GM12878 (cell line): ENCODE measurements at regions not wholly inside any gene's neighbourhood (a gene's known extent, or its start where the extent isn't known, plus 50 kb on each side); places are given as distances from the start of the nearest gene placed in this dataset.
"Not testable (repeated sequence)": the region's sequence is repeated elsewhere in the genome, so short reads cannot be mapped to it uniquely, and the experiment has no call there.

Source experiments
- ATAC-seq: fragments of 200-7000 bp; cut with Tn5 transposase; 3 replicates; pipeline ENCODE4 v1.9.1; 2020; ENCODE audit warnings: mild to moderate bottlenecking, moderate library complexity
- BruUV-seq: library from RNA; stranded (reverse); fragments of 400-500 nt; replicated peaks from 2 replicates; lab custom pipeline; 2021; lab: Mats Ljungman, UMichigan
- CTCF ChIA-PET: fragments of 300-600 bp; sonication (Branson Sonifier 250); formaldehyde crosslinking; extraction: SDS; loops from one replicate; lab custom pipeline; 2021; ENCODE audit warnings: inconsistent platforms; lab: Yijun Ruan, JAX
- POLR2A ChIA-PET: fragments of 350-600 bp; formaldehyde crosslinking; extraction: SDS; loops from one replicate; lab custom pipeline; 2021; ENCODE audit warnings: inconsistent platforms; lab: Charles Lee
- RAD21 ChIA-PET: fragments of 300-600 bp; sonication (Branson Sonifier 250); formaldehyde crosslinking; loops from one replicate; lab custom pipeline; 2023; ENCODE audit warnings: antibody characterized with exemption; ENCODE audit not compliant: unreplicated experiment; lab: Charles Lee
- SMC1A ChIA-PET: fragments of 300-600 bp; sonication (Branson Sonifier 250); formaldehyde crosslinking; loops from one replicate; lab custom pipeline; 2023; ENCODE audit not compliant: unreplicated experiment, uncharacterized antibody; lab: Charles Lee
- DNase-seq: peaks from one replicate; pipeline ENCODE4 v3.0.0-alpha.2; 2011; ENCODE audit warnings: low read depth, low spot score
- FAIRE-seq: peaks from 3 replicates; lab custom pipeline; 2011; peaks lifted over from hg19 to GRCh38; lab: Jason Lieb, UNC
- H2AFZ ChIP-seq: 2 replicates; pipeline ENCODE4 v1.6.0; 2011; ENCODE audit warnings: low read depth, low read length, control low read depth; ENCODE audit not compliant: control insufficient read depth
- H3K27ac ChIP-seq: 2 replicates; pipeline ENCODE4 v1.5.1; 2011; ENCODE audit warnings: control low read depth; ENCODE audit not compliant: control insufficient read depth, insufficient read depth
- H3K27me3 ChIP-seq, 2 experiments: replicated peaks in 1 of 2; 2 replicates each; pipeline versions ENCODE4 v1.6.0 to v1.6.1; 2011; ENCODE audit warnings: low read length in 1 of 2; ENCODE audit not compliant: control insufficient read depth in 2 of 2, insufficient read depth in 2 of 2
- H3K36me3 ChIP-seq, 2 experiments: 2 replicates each; pipeline ENCODE4 v1.5.1; 2011; ENCODE audit warnings: low read length in 1 of 2; ENCODE audit not compliant: control insufficient read depth in 2 of 2, insufficient read depth in 2 of 2
- H3K4me1 ChIP-seq: 2 replicates; pipeline ENCODE4 v1.6.1; 2011; ENCODE audit warnings: mild to moderate bottlenecking, low read length, moderate library complexity, mixed read lengths; ENCODE audit not compliant: control insufficient read depth, insufficient read depth
- H3K4me2 ChIP-seq: 2 replicates; pipeline ENCODE4 v1.6.0; 2011; ENCODE audit warnings: control low read depth; ENCODE audit not compliant: control insufficient read depth, insufficient read depth
- H3K4me3 ChIP-seq: fragments of 200-600 bp; sonication (generic); 2 replicates; pipeline ENCODE4 v1.5.1; 2016
- H3K79me2 ChIP-seq: 2 replicates; pipeline ENCODE4 v1.6.0; 2011; ENCODE audit warnings: low read length; ENCODE audit not compliant: control insufficient read depth, insufficient read depth
- H3K9ac ChIP-seq: 2 replicates; pipeline ENCODE4 v1.8.0; 2011; ENCODE audit warnings: low read length, control low read depth, mixed read lengths; ENCODE audit not compliant: control insufficient read depth, insufficient read depth
- H3K9me3 ChIP-seq: replicated peaks from 3 replicates; pipeline ENCODE4 v1.5.1; 2011; ENCODE audit warnings: mild to moderate bottlenecking, low read length; ENCODE audit not compliant: control insufficient read depth, insufficient read depth
- H4K20me1 ChIP-seq: 2 replicates; pipeline ENCODE4 v1.6.0; 2011; ENCODE audit not compliant: control insufficient read depth, insufficient read depth
- SPI1 ChIP-seq: IDR thresholded peaks from 2 replicates; pipeline ENCODE4 v1.6.1; 2011; ENCODE audit warnings: low read depth, mild to moderate bottlenecking, low read length, moderate library complexity, borderline replicate concordance; ENCODE audit not compliant: insufficient read depth
- WGBS: methylation state at CpG from one replicate; pipeline ENCODE4 v1.1.6; 2016; ENCODE audit warnings: low lambda C conversion rate; ENCODE audit not compliant: insufficient replicate concordance, insufficient coverage; ENCODE audit errors: missing lambda C conversion rate; 5-methylcytosine and 5-hydroxymethylcytosine counted together
- in situ Hi-C: fragments of 300-500 bp; cut with MboI; formaldehyde crosslinking; loops from 9 replicates; pipeline ENCODE4 v1.14.3; 2018; ENCODE audit warnings: mixed read lengths
- intact Hi-C: fragments of 100-400 bp; cut with micrococcal nuclease; formaldehyde crosslinking; loops from one replicate; pipeline ENCODE4 v1.14.2; 2022; ENCODE audit not compliant: unreplicated experiment
- TF ChIP-seq, protein P1 (sequence below): fragments of 450-650 bp; IDR thresholded peaks from 2 replicates; pipeline ENCODE4 v1.6.1; 2017; ENCODE audit warnings: low read depth, mild to moderate bottlenecking, moderate library complexity

- TF ChIP-seq, protein P1, sequence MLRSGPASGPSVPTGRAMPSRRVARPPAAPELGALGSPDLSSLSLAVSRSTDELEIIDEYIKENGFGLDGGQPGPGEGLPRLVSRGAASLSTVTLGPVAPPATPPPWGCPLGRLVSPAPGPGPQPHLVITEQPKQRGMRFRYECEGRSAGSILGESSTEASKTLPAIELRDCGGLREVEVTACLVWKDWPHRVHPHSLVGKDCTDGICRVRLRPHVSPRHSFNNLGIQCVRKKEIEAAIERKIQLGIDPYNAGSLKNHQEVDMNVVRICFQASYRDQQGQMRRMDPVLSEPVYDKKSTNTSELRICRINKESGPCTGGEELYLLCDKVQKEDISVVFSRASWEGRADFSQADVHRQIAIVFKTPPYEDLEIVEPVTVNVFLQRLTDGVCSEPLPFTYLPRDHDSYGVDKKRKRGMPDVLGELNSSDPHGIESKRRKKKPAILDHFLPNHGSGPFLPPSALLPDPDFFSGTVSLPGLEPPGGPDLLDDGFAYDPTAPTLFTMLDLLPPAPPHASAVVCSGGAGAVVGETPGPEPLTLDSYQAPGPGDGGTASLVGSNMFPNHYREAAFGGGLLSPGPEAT, result no peak
- no peak for TF ChIP-seq SPI1
Observed at GRCh38 chr5:18736051-18736398, 1101.8 kb downstream of the TAF11L14 start (continued).

- H4K20me1 ChIP-seq, ATAC-seq, FAIRE-seq, H3K27me3 ChIP-seq, H3K4me2 ChIP-seq, H3K4me1 ChIP-seq, DNase-seq, H3K36me3 ChIP-seq, H2AFZ ChIP-seq, H3K4me3 ChIP-seq, CTCF ChIA-PET, H3K27ac ChIP-seq, intact Hi-C loops, H3K9ac ChIP-seq, H3K9me3 ChIP-seq, BruUV-seq: not testable (repeated sequence)
- in situ Hi-C loops, result loop anchor here (25.0 kb wide), 1 partner anchor 1499 kb away; no protein-coding TSS in a partner anchor
- 98% methylated on average over 7 of the region's 7 CpGs for WGBS
- ChIA-PET SMC1A (interaction anchor here (0.6 to 2.5 kb wide), 5 partner anchors 8 to 38 kb away, joined by 3 to 9 read pairs (median 3); no protein-coding TSS in a partner anchor), RAD21 (interaction anchor here (1.3 to 1.5 kb wide), 3 partner anchors 9 to 57 kb away, joined by 3 to 6 read pairs (median 4); no protein-coding TSS in a partner anchor), POLR2A (interaction anchor here (1.0 kb wide), 1 partner anchor 20 kb away, joined by 3 read pairs; no protein-coding TSS in a partner anchor)
- peaks cover 28% of the 10 kb centered on the region for H3K79me2 ChIP-seq
Observed at GRCh38 chr5:18736736-18737135, 1102.5 kb downstream of the TAF11L14 start.
